GM18907 (cell line): ENCODE measurements at regions not wholly inside any gene's neighbourhood (a gene's known extent, or its start where the extent isn't known, plus 50 kb on each side); places are given as distances from the start of the nearest gene placed in this dataset.
"Not testable (repeated sequence)": the region's sequence is repeated elsewhere in the genome, so short reads cannot be mapped to it uniquely, and the experiment has no call there.

Experiments
- ATAC-seq: cut with Tn5 transposase; IDR thresholded peaks from one replicate; pipeline ENCODE4 v1.9.1; 2021; ENCODE audit warnings: mild to moderate bottlenecking, moderate library complexity; ENCODE audit not compliant: unreplicated experiment

DNA sequence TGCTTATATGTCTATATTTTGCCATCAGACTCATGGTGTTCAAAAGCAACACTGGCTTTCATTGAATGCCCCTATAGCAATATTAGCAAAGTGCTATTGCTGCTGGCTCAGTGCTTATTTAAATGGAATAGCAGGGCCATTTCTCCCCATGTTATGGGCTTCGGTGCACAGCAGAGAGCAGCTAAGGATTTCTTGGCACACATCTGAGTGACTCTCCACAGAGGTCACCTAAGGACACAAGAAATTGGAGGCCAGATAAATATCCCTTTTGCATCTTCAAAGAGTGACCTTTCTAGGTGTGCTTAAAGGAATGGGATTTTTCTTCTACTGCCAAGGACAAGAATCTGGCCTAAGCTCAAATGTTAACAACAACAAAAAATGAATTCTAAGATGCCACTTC, 751.8 kb downstream of the CDH11 start:
- ATAC-seq: no peak

DNA sequence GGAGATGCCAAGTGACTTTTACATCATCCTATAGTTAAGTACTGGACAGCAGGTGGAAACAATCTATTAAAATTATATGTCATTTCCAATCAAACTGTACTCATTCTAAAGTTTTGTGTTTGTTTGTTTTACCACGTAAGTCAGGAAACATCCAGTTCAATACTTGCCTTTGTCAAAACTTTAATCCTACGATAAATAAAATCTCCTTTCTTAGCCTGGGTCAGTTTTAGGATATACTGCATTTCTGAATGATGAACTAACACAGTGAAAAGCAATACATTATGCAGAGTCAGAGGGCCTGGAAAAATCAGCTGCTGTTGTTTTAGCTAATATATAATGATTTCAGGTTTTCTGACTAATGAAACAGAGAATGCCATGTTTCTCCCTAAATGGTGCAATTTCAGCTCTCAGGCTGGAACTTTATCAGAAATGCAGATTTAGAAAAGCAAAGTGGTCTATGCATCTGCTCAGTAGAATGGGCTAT, 756.4 kb downstream of the CDH11 start:
- no peak for ATAC-seq

DNA sequence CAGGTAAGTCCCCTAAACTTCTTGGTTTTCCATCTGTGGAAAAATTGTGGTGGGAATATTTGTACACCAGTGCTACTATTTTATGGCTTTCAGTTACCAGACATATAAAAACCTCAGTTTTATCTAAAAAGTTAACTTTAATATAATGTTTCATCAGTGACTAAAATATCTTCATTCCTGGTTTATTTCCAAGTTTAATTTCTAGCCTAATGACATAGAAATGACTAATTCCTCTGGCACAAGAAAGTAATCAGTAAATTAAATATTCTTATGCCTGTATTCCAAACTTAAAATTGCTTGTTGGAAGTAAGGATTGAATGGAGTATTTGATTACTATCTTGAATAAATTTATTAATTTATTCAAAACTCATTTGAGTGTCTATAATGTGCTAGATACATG, 757.0 kb downstream of the CDH11 start:
- no peak for ATAC-seq

DNA sequence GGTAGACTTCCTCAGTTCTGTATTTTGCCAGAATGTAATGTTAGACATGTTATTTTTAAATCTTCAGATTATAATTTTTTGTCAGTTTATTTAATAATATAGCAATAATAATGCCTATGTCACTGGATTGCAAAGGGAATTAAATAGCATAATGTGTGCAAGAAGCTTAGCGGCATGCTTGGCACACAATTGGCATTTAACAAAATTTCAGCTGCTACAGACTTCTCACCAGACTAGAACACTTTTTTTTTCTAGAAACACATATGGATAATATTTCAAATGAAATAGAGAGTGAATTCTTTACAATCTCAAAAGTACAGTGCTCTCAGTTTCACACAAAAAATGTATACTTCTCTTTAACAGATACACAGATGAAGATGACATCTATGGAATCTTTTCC, 757.4 kb downstream of the CDH11 start:
- no peak for ATAC-seq

DNA sequence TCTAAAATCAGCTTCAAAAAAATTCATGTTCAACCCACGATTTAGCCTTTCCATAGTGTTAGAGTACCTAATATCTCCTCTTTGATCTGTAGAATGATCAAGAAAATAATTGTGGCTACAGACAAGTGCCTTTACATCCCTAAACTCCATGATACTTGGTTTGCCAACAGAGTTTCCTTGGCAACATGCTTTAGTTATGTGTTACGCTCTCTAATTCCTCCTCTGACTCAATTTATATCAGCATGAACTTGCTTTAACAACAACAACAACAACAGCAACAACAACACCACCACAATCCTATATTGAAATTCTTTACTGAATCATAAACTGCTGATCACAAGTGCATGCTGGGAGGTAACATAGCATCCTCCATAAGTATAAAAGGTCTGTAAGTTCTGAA, 757.8 kb downstream of the CDH11 start:
- ATAC-seq: no peak

DNA sequence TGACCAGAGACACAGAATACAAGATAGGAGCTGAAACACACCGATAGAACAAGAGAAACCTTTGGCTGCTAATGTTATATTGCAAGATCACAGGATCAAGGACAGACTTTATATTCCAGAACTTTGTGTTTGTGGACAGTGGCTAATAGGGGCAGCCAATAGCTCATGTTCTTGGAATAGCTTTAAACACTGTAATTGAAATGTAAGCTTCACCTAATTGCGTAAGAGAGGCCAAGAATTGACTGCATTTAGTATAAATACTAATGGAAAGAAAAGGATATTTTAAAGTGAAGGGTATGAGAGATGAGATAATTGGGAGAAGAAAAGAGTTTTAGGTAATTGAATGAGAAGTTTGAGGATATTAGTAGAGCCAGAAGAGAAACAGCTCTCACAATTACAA, 758.8 kb downstream of the CDH11 start:
- ATAC-seq: no peak

DNA sequence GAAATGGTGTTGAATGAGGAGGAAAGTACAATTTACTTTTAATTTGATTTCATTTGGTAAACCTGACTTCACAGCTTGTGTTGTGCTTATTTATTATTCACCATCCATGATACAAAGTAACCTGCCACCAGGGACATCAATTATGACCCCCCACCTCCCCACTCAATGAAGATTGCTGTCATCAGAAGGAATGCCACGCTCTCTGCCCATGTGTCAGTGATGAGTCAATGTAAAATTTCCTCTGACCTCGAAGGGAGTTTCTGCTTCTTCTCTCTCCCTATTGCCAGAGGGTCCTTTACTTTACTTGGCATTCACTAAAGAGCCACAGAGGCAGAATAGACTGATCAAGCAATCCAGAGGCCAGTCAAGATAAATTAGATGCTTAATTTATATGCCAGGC, 759.7 kb downstream of the CDH11 start:
- no peak for ATAC-seq

DNA sequence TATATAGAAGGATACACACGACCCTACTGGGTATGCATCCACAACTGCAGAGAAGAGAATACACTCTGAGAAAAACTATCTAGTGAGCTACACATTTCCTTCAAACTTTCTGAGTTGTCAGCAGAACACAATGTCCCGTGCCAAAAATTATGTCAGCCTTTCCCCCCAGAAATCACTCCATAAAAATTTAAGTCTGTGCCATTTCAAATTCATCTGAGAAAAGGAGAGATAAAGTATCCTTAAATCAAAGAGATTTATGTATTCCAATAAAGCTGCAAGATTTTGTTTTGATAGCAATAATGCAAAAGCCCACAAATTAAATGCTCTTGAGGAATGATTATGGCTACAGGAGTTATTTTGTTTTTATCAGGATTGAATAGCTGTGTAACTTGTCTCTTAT, 760.1 kb downstream of the CDH11 start:
- ATAC-seq: no peak

DNA sequence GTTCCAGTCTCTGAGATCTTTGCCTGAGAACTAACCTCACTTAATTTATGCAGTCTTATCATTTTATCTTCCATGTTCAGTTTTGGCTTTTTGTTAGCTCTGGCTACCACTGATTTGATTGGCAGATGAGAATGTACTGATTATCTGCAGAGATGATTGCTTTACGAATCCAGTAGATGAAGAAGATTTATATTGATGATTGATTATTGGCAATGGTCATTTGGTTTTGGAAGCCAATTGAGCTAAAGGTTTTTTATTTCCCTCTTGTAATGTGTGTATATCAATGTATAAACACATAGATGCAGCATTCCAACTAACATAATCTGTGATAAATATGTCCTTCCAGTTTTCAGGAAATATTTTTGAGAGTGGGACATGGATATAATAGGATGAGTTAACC, 763.6 kb downstream of the CDH11 start:
- ATAC-seq: no peak

DNA sequence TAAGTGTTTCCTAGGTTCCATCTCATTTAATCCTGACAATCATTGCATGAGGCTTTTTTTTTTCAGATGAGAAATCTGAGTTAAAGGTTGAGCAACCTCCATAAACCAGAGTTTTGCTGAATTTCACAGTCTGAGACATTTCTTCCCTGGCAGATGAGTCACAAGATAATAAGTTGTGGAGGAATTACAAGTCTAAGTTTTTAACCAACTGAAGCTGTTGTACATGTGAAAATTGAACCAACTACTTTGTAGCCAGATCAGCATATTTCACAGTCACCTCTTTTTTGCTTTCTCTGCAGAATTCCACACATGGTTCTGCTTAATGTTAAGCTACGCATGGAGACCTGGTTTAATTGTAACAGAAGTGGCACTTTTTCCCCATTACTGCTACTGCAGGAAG, 765.6 kb downstream of the CDH11 start:
- ATAC-seq: no peak

DNA sequence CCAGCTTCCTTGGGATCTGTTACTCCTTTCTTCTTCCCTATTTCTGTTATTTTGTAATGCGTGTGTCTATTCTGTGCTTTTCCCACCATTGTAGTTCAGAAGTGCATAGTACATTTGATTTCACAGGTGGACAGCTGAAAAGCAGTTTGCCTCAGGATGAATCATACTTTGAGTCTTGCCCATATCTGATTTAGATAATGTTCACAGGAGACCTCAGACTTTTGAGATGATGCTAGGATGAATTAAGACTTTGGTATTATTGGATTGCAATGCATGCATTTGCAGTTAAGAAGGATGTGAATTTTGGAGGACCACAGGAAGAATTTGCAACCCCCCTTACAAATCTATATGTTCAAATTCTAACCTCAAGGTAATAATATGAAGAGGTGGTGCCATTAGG, 769.6 kb downstream of the CDH11 start:
- ATAC-seq: no peak

DNA sequence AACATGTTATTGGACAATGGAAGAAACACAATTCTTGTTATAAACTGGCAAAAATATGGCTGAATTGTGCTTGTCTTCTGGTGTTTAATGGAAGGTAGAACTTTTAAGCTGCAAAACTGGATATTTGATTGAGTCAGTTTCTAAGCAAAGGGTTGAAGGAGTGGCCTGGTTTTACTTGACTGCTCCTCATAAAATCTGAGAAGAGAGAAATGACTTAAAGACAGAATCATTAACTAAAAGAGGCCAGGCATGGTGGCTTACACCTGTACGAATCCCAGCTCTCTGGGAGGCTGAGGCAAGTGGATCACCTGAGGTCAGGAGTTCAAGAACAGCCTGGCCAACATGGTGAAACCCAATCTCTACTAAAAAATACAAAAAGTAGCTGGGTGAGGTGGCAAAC, 770.7 kb downstream of the CDH11 start:
- ATAC-seq: no peak

DNA sequence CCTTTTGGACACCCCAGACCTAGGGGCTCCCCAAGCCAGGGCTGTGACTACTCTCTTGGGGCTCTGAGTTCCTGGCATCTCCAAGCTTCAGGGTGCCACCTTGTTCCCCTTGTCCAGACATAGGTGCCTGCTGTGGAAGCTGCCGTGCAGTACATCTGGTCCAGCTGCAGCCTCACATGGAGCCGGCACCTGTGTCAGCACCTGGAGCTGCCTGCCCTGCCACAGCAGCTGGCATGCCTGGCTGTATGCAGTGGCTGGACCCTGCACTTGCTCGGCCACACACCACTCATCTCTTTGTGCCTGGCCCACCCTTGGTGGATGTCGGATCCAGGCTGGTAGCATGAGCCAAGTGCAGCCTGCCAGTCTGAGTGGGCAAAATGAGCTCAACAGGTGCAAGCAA, 775.8 kb downstream of the CDH11 start:
- ATAC-seq: no peak

DNA sequence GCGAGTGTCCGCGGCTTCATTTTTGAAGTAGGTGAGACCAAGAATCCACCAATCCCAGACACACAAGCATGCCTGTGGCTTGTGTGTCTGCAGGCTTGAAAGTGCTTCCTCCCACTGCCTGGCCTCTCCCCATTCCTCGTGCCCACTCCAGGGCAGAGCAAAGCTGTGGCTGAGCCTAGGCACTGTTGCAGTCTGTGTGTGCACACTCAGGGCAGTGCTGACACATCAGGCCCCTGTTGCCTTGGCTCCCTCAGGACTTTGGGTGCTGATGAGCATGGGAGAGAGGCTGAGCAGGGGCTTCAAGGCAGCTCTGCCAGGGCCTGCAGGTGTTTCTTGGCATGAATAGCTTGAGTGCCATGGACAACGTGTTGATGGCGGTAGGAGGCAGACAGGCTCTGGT, 776.7 kb downstream of the CDH11 start:
- no peak for ATAC-seq

DNA sequence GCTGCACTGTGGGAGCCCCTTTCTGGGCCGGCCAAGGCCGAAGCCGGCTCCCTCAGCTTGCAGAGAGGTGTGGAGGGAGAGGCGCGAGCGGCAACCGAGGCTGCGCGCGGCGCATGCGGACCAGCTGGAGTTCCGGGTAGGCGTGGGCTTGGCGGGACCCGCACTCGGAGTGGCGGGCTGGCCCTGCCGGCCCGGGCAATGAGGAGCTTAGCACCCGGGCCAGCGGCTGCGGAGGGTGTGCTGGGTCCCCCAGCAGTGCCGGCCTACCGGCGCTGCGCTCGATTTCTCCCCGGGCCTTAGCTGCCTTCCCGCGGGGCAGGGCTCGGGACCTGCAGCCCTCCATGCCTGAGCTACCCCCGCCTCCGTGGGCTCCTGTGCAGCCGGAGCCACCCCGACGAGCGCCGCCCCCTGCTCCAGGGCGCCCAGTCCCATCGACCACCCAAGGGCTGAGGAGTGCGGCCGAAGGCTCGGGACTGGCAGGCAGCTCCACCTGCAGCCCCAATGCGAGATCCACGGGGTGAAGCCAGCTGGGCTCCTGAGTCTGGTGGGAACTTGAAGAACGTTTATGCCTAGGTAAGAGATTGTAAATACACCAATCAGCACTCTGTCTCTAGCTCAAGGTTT, 777.9 kb downstream of the CDH11 start:
- not testable (repeated sequence) for ATAC-seq

DNA sequence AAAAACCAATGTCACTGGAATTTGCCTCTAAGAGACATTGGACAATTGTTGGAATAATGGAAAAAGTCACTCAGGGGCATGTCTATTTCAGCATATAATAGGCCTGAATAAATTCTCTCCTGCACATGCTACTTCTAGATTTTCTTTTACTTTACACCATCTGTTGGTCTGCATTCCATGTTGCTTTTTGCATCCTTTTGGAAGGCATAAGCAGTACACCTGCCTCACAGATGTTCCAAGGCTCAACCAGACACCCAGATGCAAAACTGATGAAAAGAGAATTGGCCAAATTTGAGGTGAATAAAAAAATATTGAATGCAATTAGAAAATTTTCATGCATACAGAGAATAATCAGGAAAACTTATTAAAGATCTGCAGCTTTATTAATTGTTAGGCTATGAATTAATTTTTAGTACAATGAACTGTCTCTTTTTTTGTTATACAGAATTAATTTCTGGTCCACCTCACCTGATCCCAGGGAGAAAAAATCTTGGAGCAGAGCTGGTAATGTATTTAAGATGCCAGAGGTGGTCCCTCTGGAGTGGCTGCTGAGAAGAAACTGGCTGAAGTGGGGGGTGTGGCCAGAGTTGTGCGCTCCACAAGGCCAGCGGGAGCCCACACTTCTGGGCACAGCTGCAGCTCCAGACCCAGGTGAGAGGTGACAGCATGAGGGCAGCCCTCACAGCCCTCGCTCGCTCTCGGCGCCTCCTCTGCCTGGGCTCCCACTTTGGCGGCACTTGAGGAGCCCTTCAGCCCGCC, 778.6 kb downstream of the CDH11 start:
- no peak for ATAC-seq

DNA sequence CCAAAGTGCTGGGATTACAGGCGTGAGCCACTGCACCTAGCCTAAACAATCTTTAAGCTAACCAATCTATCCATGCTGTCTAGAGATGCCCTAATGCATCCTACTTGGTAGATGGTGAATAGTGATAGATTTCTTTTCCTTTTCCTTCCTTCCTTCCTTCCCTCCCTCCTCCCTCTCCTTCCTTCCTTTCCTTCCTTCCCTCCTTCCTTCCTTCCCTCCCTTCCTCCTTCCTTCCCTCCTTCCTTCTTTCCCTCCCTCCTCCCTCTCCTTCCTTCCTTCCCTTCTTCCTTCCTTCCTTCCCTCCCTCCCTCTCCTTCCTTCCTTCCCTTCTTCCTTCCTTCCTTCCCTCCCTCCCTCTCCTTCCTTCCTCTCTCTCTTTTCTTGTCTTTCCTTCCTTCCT, 780.5 kb downstream of the CDH11 start:
- not testable (repeated sequence) for ATAC-seq

DNA sequence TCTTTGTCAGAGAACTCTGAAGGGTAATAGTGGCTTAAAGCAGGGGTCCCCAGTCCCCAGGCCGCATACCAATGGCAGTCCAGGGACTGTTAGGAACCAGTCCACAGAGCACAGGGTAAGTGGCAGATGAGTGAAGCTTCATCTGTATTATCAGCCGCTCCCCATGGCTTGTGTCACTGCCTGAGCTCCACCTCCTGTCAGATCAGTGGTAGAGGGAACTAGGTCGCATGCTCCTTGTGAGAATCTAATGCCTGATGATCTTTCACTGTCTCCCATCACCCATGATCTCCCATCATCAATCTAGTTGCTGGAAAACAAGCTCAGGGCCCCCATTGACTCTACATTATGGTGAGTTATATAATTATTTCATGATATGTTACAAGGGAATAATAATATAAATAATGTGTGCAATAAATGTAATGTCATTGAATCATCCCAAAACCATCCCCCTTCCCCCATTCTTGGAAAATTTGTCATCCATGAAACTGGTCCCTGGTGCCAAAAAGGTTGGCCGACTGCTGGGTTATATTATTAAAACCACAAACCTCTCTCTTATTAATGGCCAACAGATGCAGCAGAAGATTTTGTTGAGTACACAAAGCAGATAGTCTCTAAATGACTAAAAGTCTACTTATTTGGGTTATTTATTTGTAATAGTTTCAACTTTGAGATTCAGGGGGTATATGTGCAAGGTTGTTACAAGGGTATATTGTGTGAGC, 782.7 kb downstream of the CDH11 start:
- ATAC-seq: no peak

DNA sequence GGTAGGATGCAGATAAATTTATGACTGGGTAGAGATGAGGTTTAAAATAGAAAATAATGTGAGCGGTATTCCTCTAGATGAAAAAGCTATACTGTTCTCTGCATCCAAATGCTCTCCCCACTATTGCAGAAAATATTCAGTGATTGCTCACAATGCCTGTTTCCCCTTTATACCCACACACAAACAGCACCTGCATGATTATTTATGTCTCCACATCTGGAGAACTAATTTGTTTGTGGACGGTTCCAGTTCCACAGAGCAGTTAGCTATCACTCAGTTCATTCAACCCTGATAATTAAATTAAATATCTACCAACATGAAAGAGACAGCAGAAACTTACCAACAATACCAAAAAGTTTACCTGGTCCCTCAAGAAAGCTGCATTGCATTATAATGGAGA, 800.0 kb downstream of the CDH11 start:
- no peak for ATAC-seq

DNA sequence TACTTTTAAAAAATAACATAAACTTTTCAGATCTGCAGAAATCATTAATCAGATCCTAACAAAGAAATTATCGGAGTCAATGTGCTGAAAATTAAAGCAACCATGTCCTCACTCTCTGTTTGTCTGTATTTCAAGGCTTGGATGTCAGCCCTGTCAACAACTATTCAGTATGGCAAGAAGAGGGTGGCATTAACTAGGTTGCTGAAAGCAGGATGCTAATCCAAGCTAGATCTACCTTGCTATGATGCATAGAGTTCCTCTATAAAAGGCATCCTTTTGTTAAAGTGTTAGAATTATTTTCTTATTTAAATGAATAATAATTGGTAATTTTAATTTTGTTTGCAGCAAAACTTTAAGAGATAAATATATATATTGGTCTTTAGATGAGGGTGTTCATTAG, 800.8 kb downstream of the CDH11 start:
- no peak for ATAC-seq

DNA sequence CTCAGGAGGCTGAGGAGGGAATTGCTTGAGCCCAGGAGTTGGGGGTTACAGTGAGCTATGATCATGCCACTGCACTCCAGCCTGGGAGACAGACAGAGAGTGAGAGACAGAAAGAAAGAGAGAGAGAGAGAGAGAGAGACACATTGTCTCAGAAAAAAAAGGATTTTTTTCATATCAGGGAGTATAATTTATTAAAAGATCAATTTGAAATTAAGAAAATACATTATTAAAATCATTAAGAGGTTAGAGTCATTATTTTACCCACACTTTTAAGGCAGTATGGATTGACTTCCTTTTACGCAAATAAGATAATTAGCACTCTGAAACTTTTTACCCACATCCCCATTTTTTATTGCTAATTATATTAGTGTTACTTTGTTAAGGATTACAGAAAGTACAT, 804.3 kb downstream of the CDH11 start:
- ATAC-seq: no peak

DNA sequence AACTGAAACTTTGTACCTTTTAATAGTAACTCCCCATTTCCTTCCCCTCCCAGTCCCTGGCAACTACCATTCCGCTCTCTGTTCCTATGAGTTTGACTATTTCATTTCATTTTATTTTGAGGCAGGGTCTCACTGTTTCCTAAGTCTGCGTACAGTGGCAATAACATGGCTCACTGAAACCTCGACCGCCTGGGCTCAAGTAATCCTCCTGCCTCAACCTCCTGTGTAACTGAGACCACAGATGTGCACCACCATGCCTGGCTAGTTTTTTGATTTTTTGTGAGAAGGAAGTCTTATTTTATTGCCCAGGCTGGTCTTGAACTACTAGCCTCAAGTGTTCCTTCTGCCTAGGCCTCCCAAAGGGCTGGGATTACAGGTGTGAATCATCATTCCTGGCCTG, 808.1 kb downstream of the CDH11 start:
- ATAC-seq: no peak
